ENCODE measurements at regions not wholly inside any gene's neighbourhood (a gene's known extent, or its start where the extent isn't known, plus 50 kb on each side); places are given as distances from the start of the nearest gene placed in this dataset.
A peak's percentile ranks its signal among the peaks of the same experiment; 100 is the strongest.

DNA sequence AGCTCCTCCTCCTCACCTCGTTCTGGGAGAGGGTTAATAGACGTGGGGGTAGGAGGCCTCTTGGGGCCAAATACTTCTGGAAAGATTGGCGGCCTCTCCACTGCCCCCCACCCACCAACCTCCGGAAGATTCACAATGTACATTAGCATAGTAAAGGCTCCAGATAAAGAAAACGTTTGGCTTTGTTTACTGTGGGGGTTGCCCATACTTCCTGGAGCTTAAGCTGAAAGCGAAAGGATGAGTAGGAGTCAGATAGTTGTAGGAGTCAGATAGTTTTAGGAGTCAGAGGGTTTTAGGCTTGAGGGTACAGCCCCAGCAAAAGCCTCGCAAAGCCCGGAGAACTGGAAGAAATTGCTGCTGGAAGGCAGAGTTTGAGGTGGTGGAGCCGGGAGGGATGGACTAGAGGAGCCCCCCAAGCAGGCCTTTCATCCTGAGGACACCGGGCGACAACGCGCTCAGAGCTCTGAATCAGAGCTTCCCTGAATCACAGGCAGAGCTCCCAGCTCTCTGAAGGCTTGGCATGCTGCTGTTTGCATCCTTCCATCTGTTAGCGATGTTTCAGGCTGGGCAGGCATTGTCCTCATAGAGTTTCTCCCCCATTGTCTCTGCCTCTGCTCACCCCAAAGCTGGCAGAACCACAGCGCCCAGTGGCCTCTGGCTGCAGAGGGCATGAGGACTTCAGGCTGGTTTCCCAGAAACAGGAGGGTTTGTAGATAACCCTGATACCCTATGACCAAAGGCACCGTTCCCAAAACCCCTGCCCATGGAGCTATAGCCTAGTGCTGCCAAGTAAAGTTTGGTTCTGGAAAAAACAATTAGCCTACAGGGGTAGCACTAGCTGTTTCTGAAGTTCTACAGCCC is 280.7 kb downstream of the BCOR start:
- no peak for DNase-seq (ENCODE audit: low read depth, low spot score)
- TF ChIP-seq CTCF (IDR thresholded peaks at IDR 0.05; ENCODE audit: insufficient read depth, low read length, missing control alignments), result no peak
- H3K4me3 ChIP-seq (ENCODE audit: low read depth, low read length), result peak overlapping the region; percentile 27
- ChIA-PET CTCF (interaction anchor here (0.6 kb wide), 1 partner anchor 196 kb away, joined by 3 read pairs; no protein-coding TSS in a partner anchor), POLR2A (interaction anchor here (0.8 to 1.0 kb wide), 2 partner anchors 86 to 418 kb away, joined by 3 read pairs; no protein-coding TSS in a partner anchor)

DNA sequence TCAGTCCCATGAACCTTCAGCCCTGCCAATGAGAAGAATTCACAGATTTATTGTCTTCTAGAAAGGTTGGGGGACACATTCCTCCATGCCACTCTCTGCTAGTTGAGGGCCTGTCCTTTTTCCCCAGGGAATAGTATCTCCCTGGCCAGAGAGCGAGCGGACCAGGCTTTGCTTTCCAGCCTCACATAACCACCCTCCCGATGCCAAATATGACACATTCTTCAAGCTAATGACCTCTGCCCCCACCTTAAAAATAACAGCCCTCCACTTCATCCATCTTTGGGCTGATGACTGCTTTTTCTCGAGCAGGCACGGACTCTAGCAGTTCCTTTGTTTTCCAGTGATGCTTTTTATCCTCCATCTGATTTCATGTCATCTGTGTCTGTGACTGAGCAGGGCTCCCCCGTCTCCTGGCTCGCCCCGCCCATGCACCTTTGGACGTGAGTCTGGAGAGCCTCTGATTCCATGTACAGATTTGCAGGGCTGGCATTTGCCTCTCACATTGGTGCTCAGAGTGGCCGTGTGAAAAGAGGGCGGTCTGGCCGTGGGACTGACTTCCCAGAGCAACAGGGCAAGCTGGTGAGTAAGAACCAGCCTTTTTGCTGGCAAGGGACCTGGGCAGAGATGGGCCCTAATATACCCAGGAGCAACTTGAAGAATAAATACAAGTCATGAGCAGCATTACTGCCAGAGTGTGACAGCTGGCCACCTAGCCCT is 279.8 kb downstream of the BCOR start:
- no peak for DNase-seq (ENCODE audit: low read depth, low spot score)
- ChIA-PET POLR2A (interaction anchor here (0.5 to 0.8 kb wide), 2 partner anchors 195 to 418 kb away, joined by 3 to 4 read pairs; no protein-coding TSS in a partner anchor), CTCF (interaction anchor here (1.5 kb wide), 1 partner anchor 726 kb away, joined by 3 read pairs; no protein-coding TSS in a partner anchor)
- no peak overlapping the region for H3K4me3 ChIP-seq (ENCODE audit: low read depth, low read length)
- TF ChIP-seq CTCF (IDR thresholded peaks at IDR 0.05; ENCODE audit: insufficient read depth, low read length, missing control alignments), result no peak

GRCh38 chrX:39818750-39819149 is 279.0 kb downstream of the BCOR start:
- H3K4me3 ChIP-seq (ENCODE audit: low read depth, low read length), result no peak overlapping the region
- TF ChIP-seq CTCF (IDR thresholded peaks at IDR 0.05; ENCODE audit: insufficient read depth, low read length, missing control alignments), result no peak
- DNase-seq (ENCODE audit: low read depth, low spot score), result no peak
- ChIA-PET POLR2A (interaction anchor here (0.5 kb wide), 1 partner anchor 195 kb away, joined by 4 read pairs; no protein-coding TSS in a partner anchor), CTCF (interaction anchor here (1.5 kb wide), 1 partner anchor 725 kb away, joined by 3 read pairs; no protein-coding TSS in a partner anchor)

DNA sequence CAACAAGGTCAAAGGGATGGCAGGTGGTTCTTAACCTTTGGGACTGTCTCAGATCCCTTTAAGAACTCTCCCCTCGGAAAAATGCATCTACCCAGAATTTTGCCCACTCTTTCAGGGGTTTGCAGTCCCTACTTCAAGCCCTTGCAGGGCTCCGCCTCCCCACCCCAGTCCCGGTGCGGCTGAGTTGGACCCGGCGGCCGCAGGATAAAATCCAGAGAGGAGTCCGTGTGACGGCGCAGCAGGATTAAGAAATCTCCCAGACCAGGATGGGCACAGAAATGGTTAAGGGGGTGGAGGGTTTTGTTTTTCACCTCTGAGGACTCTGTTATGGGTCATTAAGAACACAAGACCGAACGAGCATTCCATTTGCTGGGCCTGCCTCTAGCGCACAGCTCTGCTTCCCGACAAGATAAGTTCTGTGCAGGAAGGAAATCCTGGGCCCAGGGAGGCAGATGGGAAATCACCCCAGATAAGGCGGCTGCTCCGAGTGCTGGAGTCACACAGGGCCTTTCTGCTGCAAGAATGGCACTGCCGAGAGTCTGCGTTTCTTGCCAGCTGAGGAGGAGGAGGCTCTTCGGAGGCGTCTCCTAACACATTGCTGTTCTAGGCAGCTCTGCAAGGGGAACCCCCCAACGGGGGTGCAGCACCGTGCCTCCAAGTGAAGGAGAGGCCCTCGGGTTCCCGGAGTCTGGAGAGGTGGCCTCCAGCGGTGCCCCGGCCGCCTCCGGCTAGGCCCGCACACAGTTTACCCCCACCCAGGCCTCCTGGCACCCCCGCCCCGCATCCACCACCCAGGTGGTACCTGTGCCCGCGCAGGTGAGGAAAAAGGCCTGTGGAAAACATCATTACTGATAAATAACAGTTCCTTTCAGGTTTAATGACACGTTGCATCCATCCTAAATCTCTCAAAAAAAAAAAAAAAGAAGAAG is 277.6 kb downstream of the BCOR start:
- DNase-seq (ENCODE audit: low read depth, low spot score), result no peak
- ChIA-PET POLR2A (no interaction called here), CTCF (no interaction called here)
- no peak overlapping the region for H3K4me3 ChIP-seq (ENCODE audit: low read depth, low read length)
- TF ChIP-seq CTCF (IDR thresholded peaks at IDR 0.05; ENCODE audit: insufficient read depth, low read length, missing control alignments), result no peak

GRCh38 chrX:39820938-39821708 is 276.6 kb downstream of the BCOR start:
- CTCF ChIA-PET, result no interaction called here

More at GRCh38 chrX:39820938-39821708, 276.6 kb downstream of the BCOR start:
- POLR2A ChIA-PET, result no interaction called here
- H3K4me3 ChIP-seq (ENCODE audit: low read depth, low read length), result peak overlapping the region; percentile 42
- no peak for TF ChIP-seq CTCF (IDR thresholded peaks at IDR 0.05; ENCODE audit: insufficient read depth, low read length, missing control alignments)
- no peak for DNase-seq (ENCODE audit: low read depth, low spot score)
